Activated CD4-positive, CD25-positive, alpha-beta regulatory T cell treated with anti-CD3 and anti-CD28 coated beads, Interleukin-2, amount 50 U/mL, for 24 hours (primary cell): ENCODE measurements at regions not wholly inside any gene's neighbourhood (a gene's known extent, or its start where the extent isn't known, plus 50 kb on each side); places are given as distances from the start of the nearest gene placed in this dataset.
"Not testable (repeated sequence)": the region's sequence is repeated elsewhere in the genome, so short reads cannot be mapped to it uniquely, and the experiment has no call there.

Experiments
- ATAC-seq, 2 donors: fragments of 150-1000 bp; cut with Tn5 transposase; one replicate each; pipeline ENCODE4 v1.10.0; 2021; ENCODE audit warnings: mild to moderate bottlenecking in 1 of 2, moderate library complexity in 1 of 2

DNA sequence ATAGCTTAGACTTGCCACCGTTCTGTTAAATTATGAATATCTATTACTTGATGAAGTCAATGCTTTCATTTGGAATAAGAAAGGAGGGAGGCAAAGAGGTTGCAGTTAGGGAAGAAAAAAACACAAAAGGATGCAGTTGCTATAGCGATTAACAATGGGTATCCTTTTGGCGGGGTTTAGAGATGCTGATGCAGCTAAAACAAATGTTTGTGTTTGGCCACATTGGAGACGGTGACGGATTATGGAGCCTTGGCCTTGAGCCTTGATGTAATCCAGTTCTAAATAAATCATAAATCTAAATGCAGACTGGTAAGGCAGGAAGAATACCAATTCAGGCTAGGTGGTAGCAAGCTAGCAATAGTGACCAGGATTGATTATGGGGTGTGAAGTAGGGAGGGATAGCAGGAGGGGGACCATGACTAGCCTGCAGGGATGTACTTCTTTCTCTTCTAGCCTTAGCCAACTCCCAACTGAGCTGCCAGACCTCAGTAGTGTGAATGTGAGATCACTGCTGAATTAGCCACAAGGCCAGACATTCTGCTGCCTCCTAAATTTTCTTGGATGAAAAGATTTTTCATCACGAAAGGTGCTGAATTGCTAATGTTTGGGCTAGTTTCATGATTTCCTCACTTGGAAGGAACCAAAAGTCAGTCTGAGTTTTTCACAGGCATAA, 160.3 kb downstream of the TLR4 start:
- no peak for ATAC-seq

- ATAC-seq: no peak
Observed at GRCh38 chr9:117868594-117868993, 164.4 kb downstream of the TLR4 start.

- ATAC-seq: no peak
Observed at GRCh38 chr9:117869287-117869686, 165.1 kb downstream of the TLR4 start.

- ATAC-seq: no peak
Observed at GRCh38 chr9:117869712-117870111, 165.5 kb downstream of the TLR4 start.

GRCh38 chr9:117873664-117874063, 169.5 kb downstream of the TLR4 start:
- ATAC-seq: no peak

- no peak for ATAC-seq
Observed at GRCh38 chr9:117875886-117876285, 171.7 kb downstream of the TLR4 start.

GRCh38 chr9:117882171-117882570, 178.0 kb downstream of the TLR4 start:
- ATAC-seq: no peak

DNA sequence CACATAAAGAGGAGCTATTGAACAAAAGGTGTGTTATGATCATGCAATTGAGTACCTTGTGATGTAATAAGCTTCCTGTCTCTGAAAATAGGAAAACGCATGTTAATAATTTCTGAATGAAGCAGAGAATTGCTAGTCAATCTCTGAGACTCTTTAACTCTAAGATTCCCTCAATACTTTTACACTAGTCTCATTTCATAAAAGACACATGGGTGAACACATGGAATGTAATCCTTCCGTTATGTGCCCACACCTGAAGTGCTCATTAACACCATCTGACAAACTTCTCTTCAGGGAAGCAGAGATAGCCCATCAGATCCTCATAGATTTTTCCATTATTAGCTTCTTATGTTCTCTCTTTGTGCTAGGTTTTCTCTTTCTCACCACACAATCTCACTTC, 182.4 kb downstream of the TLR4 start:
- ATAC-seq: no peak

DNA sequence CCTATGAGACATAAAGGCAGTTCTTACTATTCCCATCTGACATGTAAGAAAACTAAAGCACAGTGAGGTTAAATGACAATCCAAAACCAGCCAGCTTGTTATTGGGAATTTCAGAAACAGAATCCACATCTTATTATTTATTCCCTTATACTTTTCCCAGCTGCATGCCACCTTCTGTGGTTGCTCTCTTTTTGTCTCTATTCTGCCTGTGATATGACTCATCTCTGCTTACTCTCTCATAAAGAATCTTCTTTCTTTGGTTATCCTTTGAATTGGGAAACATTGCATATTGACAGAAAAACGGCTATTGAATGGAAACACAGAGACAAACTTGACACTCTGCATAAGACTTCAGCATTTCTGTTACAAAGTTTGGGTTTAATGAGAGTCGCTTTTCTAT, 183.2 kb downstream of the TLR4 start:
- ATAC-seq: no peak

- ATAC-seq: no peak
Observed at GRCh38 chr9:117887941-117888340, 183.7 kb downstream of the TLR4 start.

GRCh38 chr9:117903453-117903852, 199.2 kb downstream of the TLR4 start:
- ATAC-seq: no peak

GRCh38 chr9:117906763-117907162, 202.6 kb downstream of the TLR4 start:
- ATAC-seq: no peak

DNA sequence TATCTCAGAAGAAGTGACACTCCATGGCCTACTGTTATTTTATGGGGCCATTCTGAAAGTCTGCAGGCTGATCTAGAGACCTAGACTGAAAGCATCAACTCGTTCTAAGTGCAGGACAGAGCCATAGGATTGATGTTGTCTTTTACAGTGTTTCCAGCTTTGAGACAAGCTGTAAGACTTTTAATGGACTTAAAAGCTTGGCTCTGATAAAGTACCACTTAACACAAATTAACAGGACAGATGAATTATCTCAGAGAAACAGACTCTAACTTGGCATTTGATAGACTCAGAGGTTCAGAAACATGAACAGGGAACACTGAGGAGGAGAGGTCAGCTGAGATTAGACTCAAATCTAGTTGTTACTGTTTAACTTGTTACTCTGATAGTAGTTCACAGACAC, 203.2 kb downstream of the TLR4 start:
- ATAC-seq: no peak

DNA sequence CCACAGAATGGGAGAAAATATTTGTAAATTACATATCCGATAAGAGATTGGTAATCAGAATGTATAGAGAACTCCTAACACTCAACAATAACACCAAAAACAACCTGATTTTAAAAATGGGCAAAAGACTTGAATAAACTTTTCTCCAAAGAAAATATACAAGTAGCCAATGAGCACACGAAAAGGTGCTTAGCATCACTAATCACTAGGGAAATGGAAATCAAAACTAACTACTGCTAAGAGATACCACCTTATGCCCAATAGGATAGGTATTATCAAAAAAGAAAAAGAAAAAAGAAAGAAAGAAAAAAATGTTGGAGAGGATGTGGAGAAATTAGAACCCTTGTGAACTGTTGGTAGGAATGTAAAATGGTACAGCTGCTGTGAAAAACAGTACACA, 212.1 kb downstream of the TLR4 start:
- no peak for ATAC-seq

DNA sequence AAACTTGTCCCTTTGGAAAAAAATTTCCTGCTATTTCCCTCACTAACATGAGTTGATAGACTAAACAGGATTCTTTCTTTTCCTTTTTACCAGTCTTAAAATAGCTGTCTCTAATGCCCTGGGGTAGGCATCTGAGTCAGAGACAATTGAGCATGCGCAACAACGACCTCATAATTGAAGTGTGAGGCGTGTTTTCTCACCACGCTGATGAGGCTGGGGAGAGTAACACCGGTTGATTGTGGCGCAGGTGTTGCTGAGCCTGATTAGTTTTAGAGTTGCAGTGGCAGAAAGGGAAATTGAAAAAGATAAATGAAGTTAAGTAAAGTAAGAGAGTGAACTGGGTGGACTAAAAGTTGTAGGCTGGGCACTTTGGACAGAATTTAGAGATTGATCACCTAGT, 213.7 kb downstream of the TLR4 start:
- no peak for ATAC-seq

- ATAC-seq: no peak
Observed at GRCh38 chr9:117919538-117919937, 215.3 kb downstream of the TLR4 start.

DNA sequence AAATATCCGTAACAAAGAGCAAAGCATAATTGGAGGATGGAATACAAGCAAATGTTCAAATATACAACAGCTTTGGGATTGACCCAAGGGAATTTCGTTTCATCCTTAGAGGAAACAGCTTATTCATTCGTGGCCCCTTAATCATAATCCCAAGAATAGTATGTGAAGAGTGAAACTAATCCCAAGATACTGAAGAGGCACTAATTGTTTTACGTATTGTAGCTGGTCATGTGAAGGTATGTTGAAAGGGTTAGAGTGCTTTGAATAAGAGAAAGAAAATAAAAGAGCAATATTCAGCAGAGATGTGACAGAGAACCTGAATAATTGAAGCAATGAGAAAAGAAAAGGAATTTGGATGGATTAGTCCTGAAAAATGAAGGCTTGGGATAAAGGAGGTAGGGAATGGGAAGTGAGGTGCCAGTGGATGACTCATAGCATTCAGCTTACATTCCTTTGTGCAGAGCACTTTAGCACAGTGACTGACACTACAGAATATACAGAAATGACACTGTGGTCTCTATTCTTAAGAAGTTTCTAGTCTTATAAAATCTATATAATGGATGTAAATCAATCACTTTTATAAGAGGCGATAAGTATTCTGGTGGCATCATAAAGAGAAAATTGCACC, 221.9 kb downstream of the TLR4 start:
- ATAC-seq: no peak

GRCh38 chr9:117927354-117927753, 223.2 kb downstream of the TLR4 start:
- ATAC-seq: no peak

- ATAC-seq: no peak
Observed at GRCh38 chr9:117929868-117930267, 225.7 kb downstream of the TLR4 start.

DNA sequence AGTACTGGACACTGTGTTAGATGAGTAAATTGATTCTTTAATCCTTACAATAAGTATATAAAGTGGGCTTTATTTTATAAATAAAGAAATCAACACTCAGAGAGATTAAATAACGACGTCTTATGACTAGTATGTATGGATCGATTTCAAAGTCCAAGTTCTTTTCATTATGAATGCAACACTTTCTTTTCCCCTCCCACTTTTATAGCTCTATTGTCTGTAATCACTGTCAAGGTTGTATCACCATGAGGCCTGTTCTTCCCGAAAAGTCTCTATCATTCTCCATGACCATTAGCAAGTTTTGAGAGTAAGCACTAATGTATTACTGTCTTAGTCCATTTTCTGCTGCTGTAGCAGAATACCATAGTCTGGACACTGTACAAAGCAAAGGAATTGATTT, 228.4 kb downstream of the TLR4 start:
- ATAC-seq: no peak

DNA sequence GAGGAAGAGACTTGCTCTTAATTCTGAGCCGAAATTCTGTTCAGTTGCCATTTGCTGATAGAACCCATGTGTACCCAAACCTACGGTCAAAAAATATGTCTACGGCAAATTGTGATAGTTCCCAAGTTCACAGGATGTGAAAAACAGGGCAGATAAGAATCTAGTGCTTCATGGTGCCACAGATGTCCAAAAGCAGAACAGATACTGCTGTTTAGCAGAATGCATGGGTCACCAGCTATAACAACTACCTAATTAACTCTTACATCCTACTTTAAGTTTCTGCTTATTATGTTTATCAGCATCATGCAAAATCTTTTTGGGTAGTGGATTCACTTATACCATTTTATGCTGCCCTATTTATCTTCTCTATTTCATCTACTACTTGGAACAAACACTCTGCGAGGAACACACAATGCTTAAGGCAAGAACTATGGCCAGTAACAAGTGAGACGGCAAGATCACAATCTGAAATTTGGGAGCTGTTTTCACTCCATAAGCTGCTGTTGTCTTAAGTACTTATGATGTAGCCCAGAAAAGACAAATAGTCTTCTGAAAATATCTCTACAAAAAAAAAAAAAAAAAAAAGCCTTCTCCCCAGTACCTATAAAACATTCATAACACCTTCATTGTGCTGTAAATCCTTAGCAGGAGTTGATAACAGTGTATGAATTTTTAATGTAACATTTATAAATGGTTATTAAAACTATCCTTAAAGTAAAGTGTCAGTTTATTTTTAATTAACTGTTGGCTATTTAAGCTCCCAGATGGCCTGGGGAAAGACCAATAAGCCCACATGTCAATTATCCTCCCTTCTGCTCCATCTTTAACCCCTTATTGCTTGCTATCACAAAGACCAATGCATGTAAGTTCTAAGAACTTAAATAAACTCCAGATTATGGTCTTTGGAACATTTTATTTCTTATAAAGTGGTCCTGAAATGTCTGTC, 232.3 kb downstream of the TLR4 start:
- ATAC-seq: no peak

GRCh38 chr9:117938086-117938485, 233.9 kb downstream of the TLR4 start:
- ATAC-seq: no peak

DNA sequence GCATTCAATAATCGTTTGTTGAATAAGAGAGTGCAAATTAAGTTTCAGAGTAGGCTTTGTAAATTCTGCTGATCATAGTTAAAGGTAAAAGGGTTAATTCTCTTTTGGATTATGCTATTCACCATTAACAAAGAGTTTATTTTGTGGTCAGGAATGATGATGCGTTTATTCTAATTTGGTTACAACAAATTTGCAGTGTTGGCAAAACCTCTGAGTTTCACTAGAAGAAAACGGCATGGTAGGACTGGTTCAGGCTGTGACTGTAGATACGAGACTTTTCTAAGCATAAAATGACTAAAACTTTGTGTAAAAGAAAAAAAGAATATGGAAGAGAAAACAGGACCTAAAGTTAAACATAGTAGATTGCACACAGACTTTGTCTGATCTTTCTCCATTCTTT, 234.7 kb downstream of the TLR4 start:
- ATAC-seq: no peak

DNA sequence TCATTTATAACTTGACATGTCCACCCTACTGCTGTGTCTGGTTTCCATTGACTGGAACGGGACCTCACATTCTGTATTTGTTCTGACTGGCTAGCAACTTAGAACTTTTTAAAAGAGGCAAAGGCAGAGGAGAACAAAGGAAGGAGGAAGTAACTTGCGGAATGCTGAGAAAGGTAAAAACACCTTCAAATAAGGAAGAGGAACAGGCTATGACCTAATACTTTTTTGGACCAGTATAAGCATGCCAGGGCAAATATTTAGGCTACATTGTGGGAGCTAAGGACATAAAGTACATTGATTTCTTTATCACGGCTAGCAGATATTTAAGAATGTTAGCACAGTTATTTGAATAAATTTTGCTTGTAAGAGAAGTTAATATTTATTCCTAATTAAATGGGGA, 240.5 kb downstream of the TLR4 start:
- not testable (repeated sequence) for ATAC-seq
